Erythroblast (primary cell): ENCODE measurements at regions not wholly inside any gene's neighbourhood (a gene's known extent, or its start where the extent isn't known, plus 50 kb on each side); places are given as distances from the start of the nearest gene placed in this dataset.

Experiments
- GATA1 ChIP-seq: IDR thresholded peaks from 2 replicates; pipeline ENCODE4 v1.6.1; 2011; ENCODE audit warnings: low read depth, mild to moderate bottlenecking, control low read depth, low read length, moderate library complexity
- POLR2A ChIP-seq: IDR thresholded peaks from 2 replicates; pipeline ENCODE4 v1.6.1; 2011; ENCODE audit warnings: mild to moderate bottlenecking, low read length

DNA sequence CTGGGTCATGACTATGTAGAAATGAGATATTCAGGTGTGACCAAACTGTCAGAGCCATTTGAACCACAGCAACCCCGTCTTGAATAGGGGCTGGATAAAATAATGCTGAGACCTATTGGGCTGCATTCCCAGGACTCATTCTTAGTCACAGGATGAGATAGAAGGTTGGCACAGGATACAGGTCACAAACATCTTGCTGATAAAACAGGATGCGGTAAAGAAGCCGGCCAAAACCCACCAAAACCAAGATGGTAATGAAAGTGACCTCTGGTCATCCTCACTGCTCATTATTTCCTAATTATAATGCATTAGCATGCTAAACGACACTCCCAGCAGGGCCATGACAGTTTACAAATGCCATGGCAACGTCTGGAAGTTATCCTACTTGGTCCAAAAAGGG, 545.5 kb downstream of the TMEM114 start:
- TF ChIP-seq POLR2A (no peak), GATA1 (no peak)
